CD14-positive monocyte (primary cell): ENCODE measurements at regions not wholly inside any gene's neighbourhood (a gene's known extent, or its start where the extent isn't known, plus 50 kb on each side); places are given as distances from the start of the nearest gene placed in this dataset.

Experiments used
- DNase-seq, 3 donors: peaks; one replicate each; pipeline ENCODE4 v3.0.0-alpha.2; 2011 to 2022
- H2AFZ ChIP-seq: 2 replicates; pipeline ENCODE4 v1.6.0; 2012; ENCODE audit warnings: mild to moderate bottlenecking, low read depth, low read length, inconsistent platforms; ENCODE audit not compliant: insufficient read depth, poor library complexity, severe bottlenecking
- H3K27ac ChIP-seq, 2 donors: 1 replicate in 1 of 2; 2 replicates in 1 of 2; pipeline ENCODE4 v1.5.1; 2012 to 2013; ENCODE audit warnings: low read length in 2 of 2, control low read depth in 1 of 2, inconsistent platforms in 1 of 2, low read depth in 1 of 2, mild to moderate bottlenecking in 1 of 2
- H3K27me3 ChIP-seq, 2 donors: one replicate each; pipeline versions ENCODE4 v1.6.0 to v1.6.1; 2011 to 2013; ENCODE audit warnings: low read length in 2 of 2; ENCODE audit not compliant: control insufficient read depth in 2 of 2, insufficient read depth in 2 of 2
- H3K36me3 ChIP-seq, 2 donors: replicated peaks in 1 of 2; 1 replicate in 1 of 2; 2 replicates in 1 of 2; pipeline versions ENCODE4 v1.5.1 to v1.6.1; 2012 to 2013; ENCODE audit warnings: low read length in 2 of 2, control low read depth in 1 of 2, inconsistent platforms in 1 of 2, mild to moderate bottlenecking in 1 of 2; ENCODE audit not compliant: insufficient read depth in 2 of 2, control insufficient read depth in 1 of 2
- H3K4me1 ChIP-seq, 2 donors: 1 replicate in 1 of 2; 2 replicates in 1 of 2; pipeline versions ENCODE4 v1.5.1 to v1.6.1; 2012 to 2013; ENCODE audit warnings: low read length in 2 of 2, control low read depth in 1 of 2, inconsistent platforms in 1 of 2, mild to moderate bottlenecking in 1 of 2, moderate library complexity in 1 of 2; ENCODE audit not compliant: insufficient read depth in 2 of 2, control insufficient read depth in 1 of 2
- H3K4me2 ChIP-seq: replicated peaks from 2 replicates; pipeline ENCODE3; 2012; ENCODE audit warnings: low read length, moderate library complexity, mild to moderate bottlenecking; ENCODE audit not compliant: poor library complexity, severe bottlenecking; ENCODE audit errors: extremely low read depth
- H3K4me3 ChIP-seq, 3 experiments: fragments of 200-600 bp in 1 of 3; sonication (generic) in 1 of 3; replicated peaks in 1 of 3; 1 replicate in 2 of 3; 2 replicates in 1 of 3; pipeline ENCODE4 v1.5.1; 2011 to 2013; ENCODE audit warnings: low read length in 3 of 3, mild to moderate bottlenecking in 3 of 3, control low read depth in 2 of 3, low read depth in 2 of 3, inconsistent platforms in 1 of 3, moderate library complexity in 1 of 3
- H3K79me2 ChIP-seq: 2 replicates; pipeline ENCODE4 v1.6.0; 2012; ENCODE audit warnings: mild to moderate bottlenecking, control low read depth, inconsistent platforms, low read length, moderate library complexity; ENCODE audit not compliant: insufficient read depth
- H3K9ac ChIP-seq: 2 replicates; pipeline ENCODE4 v1.6.0; 2017; ENCODE audit warnings: low read length, mild to moderate bottlenecking; ENCODE audit not compliant: insufficient read depth, poor library complexity, severe bottlenecking
- H3K9me3 ChIP-seq, 2 donors: replicated peaks in 1 of 2; 1 replicate in 1 of 2; 2 replicates in 1 of 2; pipeline versions ENCODE4 v1.5.1 to v1.6.1; 2012 to 2013; ENCODE audit warnings: low read length in 2 of 2, control low read depth in 1 of 2; ENCODE audit not compliant: control insufficient read depth in 1 of 2, insufficient read depth in 1 of 2
- H4K20me1 ChIP-seq: 2 replicates; pipeline ENCODE4 v1.6.0; 2012; ENCODE audit warnings: mild to moderate bottlenecking, low read length, control low read depth, moderate library complexity; ENCODE audit not compliant: insufficient read depth
- H3K27ac Mint-ChIP-seq, 7 donors: one replicate each; pipeline ENCODE4 v1.8.0; 2020; ENCODE audit warnings: mild to moderate bottlenecking in 7 of 7, mixed read lengths in 7 of 7, moderate library complexity in 6 of 7, inconsistent platforms in 2 of 7
- H3K27me3 Mint-ChIP-seq, 3 donors: one replicate each; pipeline ENCODE4 v1.8.0; 2021 to 2022; ENCODE audit warnings: low read depth in 3 of 3, mild to moderate bottlenecking in 3 of 3, mixed read lengths in 3 of 3, moderate library complexity in 3 of 3, inconsistent platforms in 1 of 3
- H3K36me3 Mint-ChIP-seq, 2 donors: one replicate each; pipeline ENCODE4 v1.8.0; 2020; ENCODE audit warnings: mixed read lengths in 2 of 2, inconsistent platforms in 1 of 2, mild to moderate bottlenecking in 1 of 2
- H3K4me1 Mint-ChIP-seq: one replicate; pipeline ENCODE4 v1.8.0; 2020; ENCODE audit warnings: mild to moderate bottlenecking, mixed read lengths
- H3K4me3 Mint-ChIP-seq, 2 donors: one replicate each; pipeline ENCODE4 v1.8.0; 2020; ENCODE audit warnings: mild to moderate bottlenecking in 2 of 2, mixed read lengths in 2 of 2, moderate library complexity in 1 of 2
- H3K9me3 Mint-ChIP-seq, 7 donors: one replicate each; pipeline ENCODE4 v1.8.0; 2020 to 2022; ENCODE audit warnings: mixed read lengths in 7 of 7, mild to moderate bottlenecking in 6 of 7, moderate library complexity in 6 of 7, inconsistent platforms in 2 of 7
- CTCF ChIP-seq: fragments of 200-600 bp; IDR thresholded peaks from one replicate; pipeline ENCODE4 v1.8.0; 2022; ENCODE audit warnings: antibody characterized with exemption, mild to moderate bottlenecking
- WGBS: methylation state at CpG from one replicate; pipeline ENCODE4 v1.1.5; 2013; ENCODE audit warnings: missing lambda C conversion rate; ENCODE audit not compliant: insufficient coverage; 5-methylcytosine and 5-hydroxymethylcytosine counted together
- intact Hi-C, 2 donors: fragments of 100-400 bp; cut with micrococcal nuclease; formaldehyde crosslinking; loops; one replicate each; pipeline versions ENCODE4 v1.15.0 to v1.15.1; 2023

DNA sequence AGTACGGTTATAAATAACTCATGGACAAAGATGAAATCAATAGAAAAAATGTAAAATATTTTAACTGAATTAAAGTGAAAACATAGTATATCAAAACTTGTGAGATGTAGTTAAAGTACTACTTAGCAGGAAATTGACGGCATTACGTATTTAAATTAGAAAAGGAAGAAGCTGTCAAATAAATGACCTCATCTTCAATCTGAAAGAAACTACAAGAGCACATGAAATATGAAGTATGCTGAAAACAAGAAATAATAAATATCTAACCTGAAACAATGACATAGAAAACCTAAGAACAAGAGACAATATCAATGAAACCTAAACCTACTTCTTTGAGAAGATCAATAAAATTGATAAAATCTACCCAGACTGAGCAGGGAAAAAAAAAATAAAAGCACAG lies 122.2 kb upstream of the PDE4B start:
- no peaks in the 10 kb centered on the region for H3K79me2 ChIP-seq
- H3K4me1 ChIP-seq, result no peaks in the 10 kb centered on the region
- H3K9me3 Mint-ChIP-seq, result peaks cover 8 to 17% (median 12%) of the 10 kb centered on the region in 7 donors
- H3K4me3 ChIP-seq, result no peak overlapping the region
- no peak overlapping the region for H3K4me3 Mint-ChIP-seq
- intact Hi-C loops, result no loop called here
- no peak overlapping the region for H3K9ac ChIP-seq
- H3K4me1 Mint-ChIP-seq, result no peaks in the 10 kb centered on the region
- no CpG with 5 or more reads among the region's 3 CpGs for WGBS
- no peak overlapping the region for H2AFZ ChIP-seq
- H3K9me3 ChIP-seq, result peaks cover 6 to 11% of the 10 kb centered on the region in 2 donors
- H3K27ac Mint-ChIP-seq, result no peak overlapping the region
- H4K20me1 ChIP-seq, result no peaks in the 10 kb centered on the region
- no peak for DNase-seq
- no peaks in the 10 kb centered on the region for H3K27me3 ChIP-seq
- no peaks in the 10 kb centered on the region for H3K36me3 Mint-ChIP-seq
- no peak for TF ChIP-seq CTCF
- H3K27me3 Mint-ChIP-seq, result peaks cover 0 to 2% (median 0%) of the 10 kb centered on the region in 3 donors
- no peak overlapping the region for H3K27ac ChIP-seq
- no peak overlapping the region for H3K4me2 ChIP-seq
- no peaks in the 10 kb centered on the region for H3K36me3 ChIP-seq

- Histone ChIP-seq H3K4me1 (no peaks in the 10 kb centered on the region), H3K27ac (no peak overlapping the region), H3K27me3 (no peaks in the 10 kb centered on the region), H3K79me2 (no peaks in the 10 kb centered on the region), H3K9me3 (no peaks in the 10 kb centered on the region), H3K4me3 (no peak overlapping the region), H3K4me2 (no peak overlapping the region), H4K20me1 (no peaks in the 10 kb centered on the region), H3K9ac (no peak overlapping the region), H2AFZ (no peak overlapping the region), H3K36me3 (no peaks in the 10 kb centered on the region)
- Mint-ChIP-seq H3K9me3 (peaks cover 0 to 6% (median 0%) of the 10 kb centered on the region in 7 donors), H3K27me3 (peaks cover 0 to 2% (median 1%) of the 10 kb centered on the region in 3 donors), H3K27ac (no peak overlapping the region), H3K4me1 (no peaks in the 10 kb centered on the region), H3K4me3 (no peak overlapping the region), H3K36me3 (no peaks in the 10 kb centered on the region)
- no CpG with 5 or more reads among the region's 2 CpGs for WGBS
- no peak for TF ChIP-seq CTCF
- no peak for DNase-seq
- intact Hi-C loops, result no loop called here
Measured at GRCh38 chr1:65674522-65674921, 118.2 kb upstream of the PDE4B start.
